ENCODE measurements at regions not wholly inside any gene's neighbourhood (a gene's known extent, or its start where the extent isn't known, plus 50 kb on each side); places are given as distances from the start of the nearest gene placed in this dataset.

DNA sequence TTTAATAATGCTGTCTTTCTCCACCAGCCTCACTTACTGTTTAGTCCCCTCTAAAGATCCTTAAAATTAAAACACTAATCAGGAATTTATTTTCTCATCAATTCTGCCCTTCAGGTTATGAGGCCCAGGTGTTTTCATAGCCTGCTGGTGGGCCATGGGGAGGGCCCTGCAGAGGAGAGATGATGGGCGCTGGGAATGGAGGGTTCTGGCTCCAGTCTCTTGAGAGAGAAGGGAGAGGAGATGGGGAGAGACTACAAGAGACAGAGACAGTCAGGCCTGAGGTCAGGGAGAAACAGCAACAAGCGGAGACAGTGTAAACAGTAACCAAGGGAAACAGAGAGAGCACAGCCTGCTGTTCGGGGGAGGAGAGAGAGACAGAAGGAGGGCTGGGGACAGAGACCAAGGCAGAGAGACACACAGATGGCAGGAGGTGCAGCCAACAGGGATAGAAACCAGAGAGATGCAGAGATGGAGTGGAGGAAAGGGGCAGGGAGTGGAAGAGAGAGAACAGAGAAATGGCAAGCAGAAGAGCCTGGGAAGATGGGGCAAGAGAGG lies 187.3 kb upstream of the SYT13 start:
- no peak for DNase-seq (ENCODE audit: low read depth in 2 of 2)

GRCh38 chr11:45472716-45473317 lies 186.7 kb upstream of the SYT13 start:
- no peak for DNase-seq (ENCODE audit: low read depth in 2 of 2)

GRCh38 chr11:45471266-45471665 lies 185.1 kb upstream of the SYT13 start:
- no peak for DNase-seq (ENCODE audit: low read depth in 2 of 2)

- DNase-seq (ENCODE audit: low read depth in 2 of 2): no peak
These were observed 184.6 kb upstream of the SYT13 start for GRCh38 chr11:45470794-45471167.

GRCh38 chr11:45470151-45470793 lies 184.1 kb upstream of the SYT13 start:
- DNase-seq (ENCODE audit: low read depth in 2 of 2): no peak

GRCh38 chr11:45468267-45468856 lies 182.2 kb upstream of the SYT13 start:
- DNase-seq (ENCODE audit: low read depth in 2 of 2): no peak

- DNase-seq (ENCODE audit: low read depth in 2 of 2): no peak
These were observed 177.4 kb upstream of the SYT13 start for GRCh38 chr11:45463541-45463940.

DNA sequence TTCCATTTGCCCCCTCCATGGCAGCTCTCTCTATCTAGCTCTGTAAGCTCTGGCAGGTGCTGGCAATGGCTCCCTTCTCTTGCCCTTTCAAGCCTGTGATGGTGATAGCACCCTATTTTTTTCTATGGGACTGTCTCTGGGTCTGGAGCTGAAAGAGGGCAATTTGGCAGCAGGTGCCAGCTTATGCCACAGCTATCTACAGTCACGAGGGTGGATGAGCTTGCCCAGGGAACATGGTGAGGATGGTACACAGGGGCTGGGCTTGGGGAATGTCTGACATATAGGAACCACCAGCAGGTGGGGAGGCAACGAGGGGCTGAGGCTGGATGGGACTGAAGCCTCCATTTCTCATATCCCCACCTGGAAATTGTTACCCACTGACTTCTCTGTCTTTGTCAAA lies 175.4 kb upstream of the SYT13 start:
- DNase-seq (ENCODE audit: low read depth in 2 of 2): no peak

- no peak for DNase-seq (ENCODE audit: low read depth in 2 of 2)
These were observed 173.3 kb upstream of the SYT13 start for GRCh38 chr11:45459491-45459890.

GRCh38 chr11:45458269-45458668 lies 172.1 kb upstream of the SYT13 start:
- no peak for DNase-seq (ENCODE audit: low read depth in 2 of 2)

- DNase-seq (ENCODE audit: low read depth in 2 of 2): no peak
These were observed 171.5 kb upstream of the SYT13 start for GRCh38 chr11:45457649-45458048.

DNA sequence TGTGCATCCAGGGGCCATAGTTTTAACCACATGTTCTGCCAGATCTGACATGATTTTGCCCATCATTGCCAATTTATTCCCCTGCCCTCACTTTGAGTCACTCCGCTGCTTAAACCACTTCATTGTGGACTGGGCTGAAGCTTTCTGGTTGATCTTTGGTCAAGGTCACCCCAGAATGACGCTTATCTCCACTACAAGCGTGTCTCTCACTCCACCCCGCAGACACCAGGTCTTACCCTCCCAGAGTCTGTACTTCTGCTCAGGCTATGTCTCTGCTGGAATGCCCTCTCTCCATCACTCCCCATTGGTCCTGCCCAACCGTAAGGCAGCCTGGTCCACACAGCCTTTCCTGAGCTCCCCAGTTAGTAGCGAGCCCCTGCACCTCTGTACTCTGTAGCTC lies 170.5 kb upstream of the SYT13 start:
- no peak for DNase-seq (ENCODE audit: low read depth in 2 of 2)

- DNase-seq (ENCODE audit: low read depth in 2 of 2): no peak
These were observed 169.4 kb upstream of the SYT13 start for GRCh38 chr11:45455536-45455935.

DNA sequence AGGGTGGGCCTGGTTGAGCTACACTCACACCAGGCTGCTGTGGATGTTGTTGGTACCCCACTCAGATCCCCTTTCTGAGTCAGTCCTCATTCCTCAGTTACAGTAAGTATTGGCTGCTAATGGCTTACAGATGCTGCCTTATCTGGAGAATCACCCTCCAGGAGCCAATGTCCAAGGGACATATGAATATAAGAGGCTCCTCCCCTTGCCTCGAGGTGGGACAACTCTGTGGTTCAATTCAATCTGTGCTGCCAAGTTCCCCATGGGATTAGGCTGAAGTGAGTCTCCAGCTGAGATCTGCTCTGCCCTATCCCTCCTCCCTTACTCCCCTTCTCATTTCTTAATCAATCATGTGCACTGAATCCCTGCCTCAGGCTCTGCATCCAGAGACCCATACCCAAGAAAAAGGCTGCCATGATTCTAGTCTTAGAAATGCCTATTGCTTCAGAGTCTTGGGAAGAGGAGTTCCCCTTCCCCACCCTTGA lies 168.8 kb upstream of the SYT13 start:
- no peak for DNase-seq (ENCODE audit: low read depth in 2 of 2)

DNA sequence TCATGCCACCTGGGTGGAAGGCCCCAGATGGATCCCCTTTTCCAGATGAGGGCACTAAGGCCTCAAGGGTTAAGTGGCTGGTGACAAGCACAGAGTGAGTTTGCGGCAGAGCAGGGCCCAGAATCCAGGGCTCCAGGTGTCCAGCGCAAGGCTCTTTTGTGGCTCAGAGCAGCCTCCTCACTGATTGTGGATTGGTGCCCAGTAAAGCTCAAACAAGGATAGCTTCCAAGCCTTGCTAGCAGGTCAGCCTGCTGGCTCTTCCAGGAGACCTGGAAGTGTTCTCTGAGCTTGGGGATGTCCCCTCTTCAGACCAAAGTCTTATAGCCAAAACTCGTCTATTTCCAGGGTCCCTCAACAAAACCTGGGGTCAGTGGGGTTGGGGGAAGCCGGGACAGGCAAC lies 167.6 kb upstream of the SYT13 start:
- no peak for DNase-seq (ENCODE audit: low read depth in 2 of 2)

- DNase-seq (ENCODE audit: low read depth in 2 of 2): no peak
These were observed 165.8 kb upstream of the SYT13 start for GRCh38 chr11:45451766-45452440.

DNA sequence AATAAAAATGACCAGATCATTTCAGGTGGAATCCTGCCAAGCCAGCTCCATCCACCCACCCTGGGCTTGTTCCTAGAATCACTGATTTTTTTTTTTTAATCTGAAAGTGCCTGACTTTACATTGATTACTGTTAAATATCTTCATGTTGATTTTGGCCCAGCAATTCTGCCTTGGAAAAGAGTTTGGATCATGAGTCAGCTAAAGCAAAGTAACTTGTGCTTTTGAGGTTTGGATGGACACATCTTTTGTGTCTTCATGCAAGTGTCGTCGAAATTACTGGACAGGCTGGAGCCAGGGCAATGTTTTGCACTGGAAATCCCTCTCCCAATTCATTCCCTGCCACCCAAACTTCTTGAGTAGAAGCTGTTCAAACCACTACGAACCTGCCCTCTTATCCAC lies 164.0 kb upstream of the SYT13 start:
- no peak for DNase-seq (ENCODE audit: low read depth in 2 of 2)

DNA sequence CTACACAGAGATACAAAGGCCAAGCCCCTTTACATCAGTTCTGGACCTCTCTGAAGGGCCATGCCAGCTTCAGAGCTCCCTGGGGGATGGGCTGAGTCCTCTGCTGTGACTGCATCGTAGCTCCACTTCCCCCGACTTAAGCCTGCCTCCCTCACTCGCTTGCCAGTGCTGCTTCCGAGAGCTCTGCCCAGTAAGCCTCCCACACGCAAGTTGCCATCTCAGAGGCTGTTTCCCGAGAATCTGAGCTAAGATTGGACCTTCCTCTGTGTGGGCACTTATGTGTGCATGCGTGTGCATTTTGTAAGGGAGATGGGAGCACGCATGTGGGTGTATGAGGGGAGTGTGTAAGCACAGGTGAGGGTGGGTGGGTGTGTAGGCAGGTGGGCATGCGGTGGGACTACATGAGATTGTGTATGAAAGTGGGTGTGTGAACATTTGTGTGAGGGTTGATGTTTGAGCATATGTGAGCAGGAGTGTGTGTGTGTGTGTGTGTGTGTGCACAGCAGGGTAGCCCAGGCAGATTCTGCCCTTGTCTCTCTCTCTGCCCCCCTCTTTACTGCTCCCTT lies 163.0 kb upstream of the SYT13 start:
- no peak for DNase-seq (ENCODE audit: low read depth in 2 of 2)

DNA sequence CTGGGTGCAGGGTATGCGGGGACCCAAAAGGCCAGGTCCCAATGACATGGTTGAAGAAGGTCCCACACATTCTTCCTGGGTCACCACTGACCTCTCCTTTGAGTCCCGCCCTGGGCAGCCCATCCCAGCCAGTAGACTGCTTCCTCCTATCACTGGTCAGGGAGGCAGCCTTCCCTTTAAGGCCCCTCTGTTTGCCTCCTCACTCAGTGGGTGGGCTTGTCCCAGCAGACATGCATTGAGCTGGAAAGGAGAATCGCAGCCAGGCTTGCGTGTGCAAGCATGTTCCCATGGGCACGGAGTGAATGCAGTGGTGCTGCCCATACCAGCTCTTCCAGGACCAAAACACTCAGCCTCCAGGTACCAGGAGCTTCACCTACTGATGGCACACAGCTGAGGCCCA lies 162.4 kb upstream of the SYT13 start:
- no peak for DNase-seq (ENCODE audit: low read depth in 2 of 2)

GRCh38 chr11:45446998-45447397 lies 160.9 kb upstream of the SYT13 start:
- DNase-seq (ENCODE audit: low read depth in 2 of 2): no peak

- DNase-seq (ENCODE audit: low read depth in 2 of 2): no peak
These were observed 160.3 kb upstream of the SYT13 start for GRCh38 chr11:45446434-45446833.

DNA sequence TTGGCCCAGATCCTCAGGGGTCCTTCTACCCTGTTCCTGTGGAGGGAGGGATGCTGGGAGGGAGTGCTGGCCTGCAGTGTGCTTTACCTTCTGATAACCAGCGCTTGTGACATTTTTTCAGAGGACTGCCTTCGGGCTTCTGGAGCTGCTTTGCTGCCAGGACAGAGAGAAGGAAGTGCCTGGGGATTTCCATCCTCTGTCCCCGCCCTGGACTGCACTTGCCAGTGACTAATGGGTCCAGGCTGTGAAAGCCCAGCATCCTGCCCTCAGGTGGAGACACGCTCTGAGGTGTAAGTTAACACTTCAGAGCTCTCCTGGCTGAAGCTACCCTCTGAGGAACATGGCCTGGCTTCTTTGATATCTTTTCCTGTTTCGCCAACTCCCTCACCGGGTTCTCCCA lies 158.7 kb upstream of the SYT13 start:
- DNase-seq (ENCODE audit: low read depth in 2 of 2): no peak

Measured in stimulated activated CD4-positive, alpha-beta T cell treated with anti-CD3 and anti-CD28 coated beads, Interleukin-1b, Interleukin-23, amount 100 ng/mL, for 4 hours (primary cell).